D721Med (cell line): ENCODE measurements at regions not wholly inside any gene's neighbourhood (a gene's known extent, or its start where the extent isn't known, plus 50 kb on each side); places are given as distances from the start of the nearest gene placed in this dataset.

ENCODE experiments used
- DNase-seq: peaks from one replicate; pipeline ENCODE4 v3.0.0; 2011; ENCODE audit warnings: low spot score; ENCODE audit not compliant: insufficient read length
- FAIRE-seq: peaks from 2 replicates; lab custom pipeline; 2011; peaks lifted over from hg19 to GRCh38; lab: Jason Lieb, UNC
- CTCF ChIP-seq: IDR thresholded peaks from 2 replicates; pipeline ENCODE4 v1.5.1; 2012; ENCODE audit warnings: mild to moderate bottlenecking, control low read depth; ENCODE audit not compliant: insufficient read depth; ENCODE audit errors: missing control alignments

- TF ChIP-seq CTCF = no peak
- DNase-seq = no peak
- no peak for FAIRE-seq
Observed at GRCh38 chr9:94166976-94167346, 82.7 kb downstream of the PTPDC1 start.

GRCh38 chr9:94167376-94167890 is 83.2 kb downstream of the PTPDC1 start:
- TF ChIP-seq CTCF = no peak
- FAIRE-seq (no peak), DNase-seq (no peak)

- TF ChIP-seq CTCF = no peak
- DNase-seq = no peak
- FAIRE-seq = no peak
Observed at GRCh38 chr9:94168203-94169000, 84.1 kb downstream of the PTPDC1 start.

GRCh38 chr9:94169968-94170367 is 85.7 kb downstream of the PTPDC1 start:
- no peak for FAIRE-seq
- no peak for DNase-seq
- no peak for TF ChIP-seq CTCF

GRCh38 chr9:94173632-94174031 is 85.5 kb upstream of the ZNF169 start:
- no peak for FAIRE-seq
- no peak for DNase-seq
- TF ChIP-seq CTCF = no peak

GRCh38 chr9:94174164-94174563 is 84.9 kb upstream of the ZNF169 start:
- FAIRE-seq = no peak

More at GRCh38 chr9:94174164-94174563, 84.9 kb upstream of the ZNF169 start:
- DNase-seq = no peak
- TF ChIP-seq CTCF = no peak
